K562 (cell line): ENCODE measurements at regions not wholly inside any gene's neighbourhood (a gene's known extent, or its start where the extent isn't known, plus 50 kb on each side); places are given as distances from the start of the nearest gene placed in this dataset.

Experiments used
- ARHGAP35 ChIP-seq: fragments of 450-650 bp; IDR thresholded peaks from 2 replicates; pipeline ENCODE4 v1.6.1; 2018; ENCODE audit not compliant: partially characterized antibody
- ARID4B ChIP-seq: sonication (generic); formaldehyde crosslinking; IDR thresholded peaks from 2 replicates; pipeline ENCODE4 v1.8.0; 2022; ENCODE audit warnings: mild to moderate bottlenecking, missing genetic modification reagents
- BCL6 ChIP-seq: fragments of 250-450 bp; sonication (Bioruptor Pico); IDR thresholded peaks from 2 replicates; pipeline ENCODE4 v1.4.0; 2020
- CBFB ChIP-seq: sonication (generic); formaldehyde crosslinking; IDR thresholded peaks from 2 replicates; pipeline ENCODE4 v1.4.0; 2020; ENCODE audit warnings: mild to moderate bottlenecking, missing genetic modification reagents
- CBX3 ChIP-seq, 2 experiments: IDR thresholded peaks; 1 replicate in 1 of 2; 2 replicates in 1 of 2; pipeline ENCODE4 v1.6.1; 2012; ENCODE audit warnings: inconsistent platforms in 2 of 2, low read length in 2 of 2, borderline replicate concordance in 1 of 2, control low read depth in 1 of 2
- COPS2 ChIP-seq: fragments of 450-650 bp; conservative IDR thresholded peaks from 2 replicates; pipeline ENCODE4 v1.6.1; 2016; ENCODE audit warnings: mild to moderate bottlenecking, moderate library complexity
- EP300 ChIP-seq: IDR thresholded peaks from 2 replicates; pipeline ENCODE4 v1.6.1; 2012; ENCODE audit warnings: low read length, improper control_type of control experiment
- EP400 ChIP-seq: fragments of 450-650 bp; IDR thresholded peaks from 2 replicates; pipeline ENCODE4 v1.6.1; 2017; ENCODE audit warnings: antibody characterized with exemption, mild to moderate bottlenecking, moderate library complexity
- HDAC1 ChIP-seq, 2 experiments: fragments of 450-650 bp; IDR thresholded peaks; 2 replicates each; pipeline ENCODE4 v1.6.1; 2016 to 2017; ENCODE audit warnings: inconsistent platforms in 1 of 2, mild to moderate bottlenecking in 1 of 2, moderate library complexity in 1 of 2
- L3MBTL2 ChIP-seq: fragments of 450-650 bp; IDR thresholded peaks from 2 replicates; pipeline ENCODE4 v1.6.1; 2016; ENCODE audit warnings: mild to moderate bottlenecking, moderate library complexity
- NFE2 ChIP-seq: IDR thresholded peaks from 2 replicates; pipeline ENCODE4 v1.6.1; 2014; ENCODE audit warnings: antibody characterized with exemption, low read depth
- NR2C1 ChIP-seq, 2 experiments: fragments of 450-650 bp; IDR thresholded peaks; 2 replicates each; pipeline ENCODE4 v1.6.1; 2017; ENCODE audit warnings: mild to moderate bottlenecking in 2 of 2, antibody characterized with exemption in 1 of 2, inconsistent platforms in 1 of 2, missing compliant biosample characterization in 1 of 2, missing genetic modification characterization in 1 of 2
- PHB ChIP-seq: fragments of 250-450 bp; sonication (Bioruptor Pico); IDR thresholded peaks from 2 replicates; pipeline ENCODE4 v1.5.0; 2021
- POLR2A ChIP-seq: fragments of 450-650 bp; conservative IDR thresholded peaks from 2 replicates; pipeline ENCODE4 v1.6.1; 2016
- POU5F1 ChIP-seq: fragments of 150-350 bp; IDR thresholded peaks from 2 replicates; pipeline ENCODE4 v1.6.1; 2014; ENCODE audit warnings: borderline replicate concordance, low read length, low read depth, mild to moderate bottlenecking; ENCODE audit not compliant: partially characterized antibody
- RBM22 ChIP-seq: fragments of 200-400 bp; formaldehyde crosslinking; IDR thresholded peaks from 2 replicates; pipeline ENCODE4 v1.6.1; 2018; ENCODE audit warnings: low read length, low read depth; ENCODE audit not compliant: poor library complexity, severe bottlenecking
- SMAD3 ChIP-seq: fragments of 450-650 bp; formaldehyde crosslinking; conservative IDR thresholded peaks from 2 replicates; pipeline ENCODE4 v1.4.0; 2020; ENCODE audit warnings: mild to moderate bottlenecking
- SREBF1 ChIP-seq: fragments of 150-350 bp; IDR thresholded peaks from 2 replicates; pipeline ENCODE4 v1.6.1; 2014; ENCODE audit warnings: antibody characterized with exemption, low read depth, low read length, borderline replicate concordance
- SUPT5H ChIP-seq: fragments of 450-650 bp; IDR thresholded peaks from 2 replicates; pipeline ENCODE4 v1.6.1; 2016
- TAF7 ChIP-seq: fragments of 450-650 bp; IDR thresholded peaks from 2 replicates; pipeline ENCODE4 v1.6.1; 2016; ENCODE audit warnings: missing genetic modification characterization, missing compliant biosample characterization
- THRA ChIP-seq: fragments of 450-650 bp; IDR thresholded peaks from 2 replicates; pipeline ENCODE4 v1.6.1; 2017; ENCODE audit warnings: mild to moderate bottlenecking, moderate library complexity
- U2AF1 ChIP-seq: fragments of 200-400 bp; formaldehyde crosslinking; optimal IDR thresholded peaks from 2 replicates; pipeline ENCODE3; 2017; ENCODE audit warnings: mild to moderate bottlenecking, low read depth, low read length, moderate library complexity
- ZNF165 ChIP-seq: fragments of 250-450 bp; sonication (Bioruptor Pico); IDR thresholded peaks from 2 replicates; pipeline ENCODE4 v1.4.0; 2020; ENCODE audit warnings: borderline replicate concordance
- ZNF561 ChIP-seq: fragments of 450-650 bp; formaldehyde crosslinking; conservative IDR thresholded peaks from 2 replicates; pipeline ENCODE4 v1.4.0; 2020; ENCODE audit warnings: mild to moderate bottlenecking, moderate library complexity
- ZNF79 ChIP-seq: fragments of 250-450 bp; sonication (Bioruptor Pico); IDR thresholded peaks from 2 replicates; pipeline ENCODE4 v1.4.0; 2020; ENCODE audit warnings: low read depth, mild to moderate bottlenecking, moderate library complexity
- TF ChIP-seq, protein P1 (sequence below): fragments of 450-650 bp; formaldehyde crosslinking; IDR thresholded peaks from 2 replicates; pipeline ENCODE4 v1.4.0; 2022; ENCODE audit warnings: missing genetic modification characterization

DNA sequence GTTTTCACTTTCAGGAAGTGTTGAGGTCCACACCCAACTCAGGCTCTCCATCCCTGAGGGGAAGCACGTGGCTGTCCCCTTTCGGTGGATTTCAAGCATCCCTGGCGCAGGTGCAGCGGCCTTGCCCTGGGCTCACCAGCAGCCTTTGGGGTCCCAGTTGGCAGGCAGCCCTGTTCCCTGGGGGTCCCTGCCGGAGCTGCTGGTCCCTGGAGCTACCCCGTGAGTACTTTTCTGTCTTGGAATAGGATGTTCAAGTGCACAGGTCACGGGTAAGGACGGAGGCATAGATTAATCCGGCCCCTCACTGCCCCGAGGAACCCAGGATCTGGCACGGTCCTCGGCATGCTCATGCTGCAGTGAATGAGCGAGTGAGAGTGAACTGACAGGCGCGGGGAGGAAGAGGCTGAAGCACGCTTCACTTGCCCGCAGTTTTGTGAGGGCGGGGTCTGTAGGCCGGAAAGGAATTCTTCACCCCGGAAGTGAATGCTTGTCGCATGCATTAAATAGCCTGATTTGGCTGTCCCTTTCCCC, 117.2 kb upstream of the FAT1 start (continued):
- no peak for TF ChIP-seq CBX3 (IDR thresholded peaks at IDR 0.05; ENCODE audit: borderline replicate concordance in 1 of 2, low read length in 2 of 2)
- TF ChIP-seq SUPT5H, result peak; percentile 19
- TF ChIP-seq, protein P1, sequence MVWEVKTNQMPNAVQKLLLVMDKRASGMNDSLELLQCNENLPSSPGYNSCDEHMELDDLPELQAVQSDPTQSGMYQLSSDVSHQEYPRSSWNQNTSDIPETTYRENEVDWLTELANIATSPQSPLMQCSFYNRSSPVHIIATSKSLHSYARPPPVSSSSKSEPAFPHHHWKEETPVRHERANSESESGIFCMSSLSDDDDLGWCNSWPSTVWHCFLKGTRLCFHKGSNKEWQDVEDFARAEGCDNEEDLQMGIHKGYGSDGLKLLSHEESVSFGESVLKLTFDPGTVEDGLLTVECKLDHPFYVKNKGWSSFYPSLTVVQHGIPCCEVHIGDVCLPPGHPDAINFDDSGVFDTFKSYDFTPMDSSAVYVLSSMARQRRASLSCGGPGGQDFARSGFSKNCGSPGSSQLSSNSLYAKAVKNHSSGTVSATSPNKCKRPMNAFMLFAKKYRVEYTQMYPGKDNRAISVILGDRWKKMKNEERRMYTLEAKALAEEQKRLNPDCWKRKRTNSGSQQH (CRISPR knock-in tag), result no peak
- TF ChIP-seq SREBF1, result no peak
- TF ChIP-seq THRA, result no peak
- no peak for TF ChIP-seq RBM22
- TF ChIP-seq ZNF561 (CRISPR knock-in tag), result no peak
- no peak for TF ChIP-seq ARID4B (CRISPR knock-in tag)
- no peak for TF ChIP-seq ZNF79
- 0 out of 4 replicates have a peak, but pooled peaks of 1 of the 2 experiments have one; percentile 32 for TF ChIP-seq HDAC1 (IDR thresholded peaks at IDR 0.05)
- no peak for TF ChIP-seq BCL6 (CRISPR knock-in tag)
- TF ChIP-seq PHB, result no peak
- TF ChIP-seq POU5F1, result no peak
- no peak for TF ChIP-seq TAF7
- no peak for TF ChIP-seq COPS2
- TF ChIP-seq L3MBTL2, result peak; percentile 90
- TF ChIP-seq ZNF165 (CRISPR knock-in tag), result 0 out of 2 replicates have a peak, but pooled peaks have one; percentile 29
- peak; percentile 96 for TF ChIP-seq NR2C1 (IDR thresholded peaks at IDR 0.05)
- TF ChIP-seq NR2C1 (tag; IDR thresholded peaks at IDR 0.05), result peak; percentile 94
- no peak for TF ChIP-seq SMAD3 (CRISPR knock-in tag)
- TF ChIP-seq CBFB (CRISPR knock-in tag), result no peak
- no peak; the same call in 1 of the 2 replicates for TF ChIP-seq POLR2A
- TF ChIP-seq EP300, result no peak
- no peak for TF ChIP-seq NFE2
- TF ChIP-seq U2AF1, result no peak
- TF ChIP-seq ARHGAP35, result no peak
- peak; percentile 62 for TF ChIP-seq EP400
